Panc1 (cell line): ENCODE measurements at regions not wholly inside any gene's neighbourhood (a gene's known extent, or its start where the extent isn't known, plus 50 kb on each side); places are given as distances from the start of the nearest gene placed in this dataset.

Experiments used
- ATAC-seq: fragments of 200-7000 bp; cut with Tn5 transposase; 2 replicates; pipeline ENCODE4 v1.9.1; 2020; ENCODE audit warnings: mild to moderate bottlenecking, moderate library complexity
- BruUV-seq: library from RNA; stranded (reverse); fragments of 400-500 nt; replicated peaks from 2 replicates; lab custom pipeline; 2021; lab: Mats Ljungman, UMichigan
- CTCF ChIA-PET: fragments of 300-600 bp; sonication (Branson Sonifier 250); formaldehyde crosslinking; loops from one replicate; lab custom pipeline; 2022; ENCODE audit warnings: antibody characterized with exemption; lab: Charles Lee
- POLR2A ChIA-PET: fragments of 300-600 bp; sonication (Branson Sonifier 250); formaldehyde crosslinking; loops from one replicate; lab custom pipeline; 2022; ENCODE audit warnings: antibody characterized with exemption; lab: Charles Lee
- DNase-seq: peaks from one replicate; pipeline ENCODE4 v3.0.0-alpha.2; 2010; ENCODE audit warnings: low read depth, low spot score
- H3K27ac ChIP-seq: 2 replicates; pipeline ENCODE4 v1.5.1; 2011; ENCODE audit warnings: mild to moderate bottlenecking, low read length, inconsistent platforms
- H3K27me3 ChIP-seq: fragments of 200-500 bp; sonication (Bioruptor generic); 2 replicates; pipeline ENCODE4 v1.6.0; 2014; ENCODE audit warnings: low read length, inconsistent platforms; ENCODE audit not compliant: control insufficient read depth, insufficient read depth
- H3K36me3 ChIP-seq: fragments of 200-500 bp; sonication (Bioruptor generic); 2 replicates; pipeline ENCODE4 v1.5.1; 2014; ENCODE audit warnings: inconsistent platforms, mild to moderate bottlenecking, low read length, moderate library complexity; ENCODE audit not compliant: control insufficient read depth, insufficient read depth
- H3K4me1 ChIP-seq: 2 replicates; pipeline ENCODE4 v1.5.1; 2011; ENCODE audit warnings: inconsistent platforms, mild to moderate bottlenecking, low read length, moderate library complexity; ENCODE audit not compliant: control insufficient read depth, insufficient read depth
- H3K4me3 ChIP-seq, 2 experiments: 2 replicates each; pipeline ENCODE4 v1.5.1; 2011 to 2012; ENCODE audit warnings: low read depth in 2 of 2, low read length in 2 of 2, mild to moderate bottlenecking in 2 of 2, inconsistent platforms in 1 of 2, moderate library complexity in 1 of 2
- H3K9me3 ChIP-seq: fragments of 200-500 bp; sonication (Bioruptor generic); 2 replicates; pipeline ENCODE4 v1.5.1; 2014; ENCODE audit warnings: low read depth, mild to moderate bottlenecking, inconsistent platforms, low read length, moderate library complexity; ENCODE audit not compliant: control insufficient read depth, insufficient read depth
- POLR2AphosphoS5 ChIP-seq: IDR thresholded peaks from 2 replicates; pipeline ENCODE4 v1.6.1; 2012; ENCODE audit warnings: mild to moderate bottlenecking, low read depth, low read length, moderate library complexity
- SIN3A ChIP-seq: IDR thresholded peaks from 2 replicates; pipeline ENCODE4 v1.6.1; 2012; ENCODE audit warnings: low read depth, mild to moderate bottlenecking, low read length, moderate library complexity, borderline replicate concordance; ENCODE audit not compliant: insufficient read depth
- TCF7L2 ChIP-seq: IDR thresholded peaks from 2 replicates; pipeline ENCODE4 v1.6.1; 2011; ENCODE audit warnings: mild to moderate bottlenecking, low read depth, low read length, inconsistent platforms
- in situ Hi-C: cut with HindIII; loops from 2 replicates; pipeline ENCODE4 v1.10.0; 2016; ENCODE audit warnings: low sequenced_read_pairs, low pct_unique_long_range_greater_than_20kb
- intact Hi-C: fragments of 100-400 bp; cut with micrococcal nuclease; formaldehyde crosslinking; loops from one replicate; pipeline ENCODE4 v1.10.0; 2022; ENCODE audit not compliant: unreplicated experiment
- TF ChIP-seq, protein P1 (sequence below), 2 experiments: IDR thresholded peaks; 2 replicates each; pipeline ENCODE4 v1.6.1; 2011 to 2012; ENCODE audit warnings: low read depth in 2 of 2, control low read depth in 1 of 2, low read length in 1 of 2, mild to moderate bottlenecking in 1 of 2, moderate library complexity in 1 of 2; ENCODE audit not compliant: insufficient read depth in 1 of 2
- TF ChIP-seq, protein P2 (sequence below): fragments of 450-650 bp; IDR thresholded peaks from 2 replicates; pipeline ENCODE4 v1.5.1; 2017; ENCODE audit warnings: mild to moderate bottlenecking

DNA sequence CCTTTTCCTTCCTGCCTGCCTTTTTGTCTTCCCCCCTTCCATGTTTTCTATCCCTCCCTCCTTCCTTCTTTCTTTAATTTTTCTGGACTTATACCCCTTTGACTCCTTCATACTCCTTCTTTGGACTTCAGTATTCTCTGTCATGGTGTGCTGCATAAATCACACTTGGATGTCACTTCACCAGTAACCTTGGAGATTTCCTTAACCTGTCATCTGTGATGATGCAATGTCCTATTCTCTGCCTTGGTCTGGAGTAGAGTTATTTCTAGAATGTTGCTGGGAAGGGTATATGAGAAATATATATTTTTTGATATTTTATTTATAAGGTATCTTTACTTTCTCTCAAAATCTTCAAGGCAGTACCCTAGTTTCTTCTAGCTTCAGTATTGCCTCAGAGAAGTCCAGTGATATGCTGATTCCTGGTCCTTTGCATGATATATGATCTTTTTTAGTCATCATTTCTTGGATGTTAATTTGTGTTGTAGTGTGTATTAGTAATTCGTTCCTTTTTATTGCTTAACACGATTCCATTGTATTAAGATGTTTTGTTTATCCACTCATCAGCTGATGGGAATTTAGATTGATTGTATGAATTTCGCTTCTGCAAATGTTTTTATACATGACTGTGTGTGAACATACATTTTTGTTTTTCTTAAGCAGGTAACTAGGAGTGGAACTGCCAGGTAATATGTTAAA, 206.9 kb upstream of the MBL2 start:
- no peak for TF ChIP-seq SIN3A
- TF ChIP-seq, protein P1, sequence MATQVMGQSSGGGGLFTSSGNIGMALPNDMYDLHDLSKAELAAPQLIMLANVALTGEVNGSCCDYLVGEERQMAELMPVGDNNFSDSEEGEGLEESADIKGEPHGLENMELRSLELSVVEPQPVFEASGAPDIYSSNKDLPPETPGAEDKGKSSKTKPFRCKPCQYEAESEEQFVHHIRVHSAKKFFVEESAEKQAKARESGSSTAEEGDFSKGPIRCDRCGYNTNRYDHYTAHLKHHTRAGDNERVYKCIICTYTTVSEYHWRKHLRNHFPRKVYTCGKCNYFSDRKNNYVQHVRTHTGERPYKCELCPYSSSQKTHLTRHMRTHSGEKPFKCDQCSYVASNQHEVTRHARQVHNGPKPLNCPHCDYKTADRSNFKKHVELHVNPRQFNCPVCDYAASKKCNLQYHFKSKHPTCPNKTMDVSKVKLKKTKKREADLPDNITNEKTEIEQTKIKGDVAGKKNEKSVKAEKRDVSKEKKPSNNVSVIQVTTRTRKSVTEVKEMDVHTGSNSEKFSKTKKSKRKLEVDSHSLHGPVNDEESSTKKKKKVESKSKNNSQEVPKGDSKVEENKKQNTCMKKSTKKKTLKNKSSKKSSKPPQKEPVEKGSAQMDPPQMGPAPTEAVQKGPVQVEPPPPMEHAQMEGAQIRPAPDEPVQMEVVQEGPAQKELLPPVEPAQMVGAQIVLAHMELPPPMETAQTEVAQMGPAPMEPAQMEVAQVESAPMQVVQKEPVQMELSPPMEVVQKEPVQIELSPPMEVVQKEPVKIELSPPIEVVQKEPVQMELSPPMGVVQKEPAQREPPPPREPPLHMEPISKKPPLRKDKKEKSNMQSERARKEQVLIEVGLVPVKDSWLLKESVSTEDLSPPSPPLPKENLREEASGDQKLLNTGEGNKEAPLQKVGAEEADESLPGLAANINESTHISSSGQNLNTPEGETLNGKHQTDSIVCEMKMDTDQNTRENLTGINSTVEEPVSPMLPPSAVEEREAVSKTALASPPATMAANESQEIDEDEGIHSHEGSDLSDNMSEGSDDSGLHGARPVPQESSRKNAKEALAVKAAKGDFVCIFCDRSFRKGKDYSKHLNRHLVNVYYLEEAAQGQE (IDR thresholded peaks at IDR 0.05; ENCODE audit: insufficient read depth in 1 of 2, low read depth in 2 of 2, low read length in 1 of 2), result no peak
- TF ChIP-seq, protein P2, sequence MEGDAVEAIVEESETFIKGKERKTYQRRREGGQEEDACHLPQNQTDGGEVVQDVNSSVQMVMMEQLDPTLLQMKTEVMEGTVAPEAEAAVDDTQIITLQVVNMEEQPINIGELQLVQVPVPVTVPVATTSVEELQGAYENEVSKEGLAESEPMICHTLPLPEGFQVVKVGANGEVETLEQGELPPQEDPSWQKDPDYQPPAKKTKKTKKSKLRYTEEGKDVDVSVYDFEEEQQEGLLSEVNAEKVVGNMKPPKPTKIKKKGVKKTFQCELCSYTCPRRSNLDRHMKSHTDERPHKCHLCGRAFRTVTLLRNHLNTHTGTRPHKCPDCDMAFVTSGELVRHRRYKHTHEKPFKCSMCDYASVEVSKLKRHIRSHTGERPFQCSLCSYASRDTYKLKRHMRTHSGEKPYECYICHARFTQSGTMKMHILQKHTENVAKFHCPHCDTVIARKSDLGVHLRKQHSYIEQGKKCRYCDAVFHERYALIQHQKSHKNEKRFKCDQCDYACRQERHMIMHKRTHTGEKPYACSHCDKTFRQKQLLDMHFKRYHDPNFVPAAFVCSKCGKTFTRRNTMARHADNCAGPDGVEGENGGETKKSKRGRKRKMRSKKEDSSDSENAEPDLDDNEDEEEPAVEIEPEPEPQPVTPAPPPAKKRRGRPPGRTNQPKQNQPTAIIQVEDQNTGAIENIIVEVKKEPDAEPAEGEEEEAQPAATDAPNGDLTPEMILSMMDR, result no peak
- TF ChIP-seq POLR2AphosphoS5, result no peak
- TF ChIP-seq TCF7L2, result no peak
- BruUV-seq, result no TSS peak

DNA sequence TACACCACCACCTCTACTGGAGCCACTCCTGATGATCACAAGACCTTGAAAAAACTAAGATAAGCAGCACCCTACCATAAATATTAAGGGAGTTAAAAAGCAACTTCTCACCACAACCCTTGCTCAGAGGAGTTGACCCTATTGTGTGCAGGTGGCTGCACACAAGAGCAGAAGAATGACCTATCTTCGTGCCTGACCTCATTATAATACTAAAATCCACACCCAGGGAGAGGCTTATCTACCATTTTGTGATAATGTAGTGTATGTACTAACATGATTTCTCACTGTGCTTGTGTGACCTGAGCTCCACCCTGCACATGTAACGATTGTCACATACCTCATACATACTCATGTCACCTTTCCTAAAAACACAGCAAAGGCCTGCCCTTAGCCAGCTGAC, 205.0 kb upstream of the MBL2 start:
- ATAC-seq (no peak), DNase-seq (no peak)
- Histone ChIP-seq H3K4me1 (no peaks in the 10 kb centered on the region), H3K27me3 (no peaks in the 10 kb centered on the region), H3K27ac (no peak overlapping the region), H3K4me3 (no peak overlapping the region), H3K9me3 (no peaks in the 10 kb centered on the region; the same call in 1 of the 2 replicates), H3K36me3 (no peaks in the 10 kb centered on the region)
- POLR2A ChIA-PET, result no interaction called here
- CTCF ChIA-PET, result no interaction called here
- intact Hi-C loops, result no loop called here
- BruUV-seq, result no TSS peak
- TF ChIP-seq, protein P2, result no peak
- TF ChIP-seq, protein P1 (IDR thresholded peaks at IDR 0.05; ENCODE audit: insufficient read depth in 1 of 2, low read depth in 2 of 2, low read length in 1 of 2), result no peak
- TF ChIP-seq SIN3A, result no peak
- TF ChIP-seq POLR2AphosphoS5, result no peak
- TF ChIP-seq TCF7L2, result no peak
- in situ Hi-C loops, result no loop called here

More for the DNA sequence above, 206.9 kb upstream of the MBL2 start:
- DNase-seq (no peak), ATAC-seq (no peak)
- no peak overlapping the region for H3K4me3 ChIP-seq
- in situ Hi-C loops (no loop called here), intact Hi-C loops (no loop called here)
- CTCF ChIA-PET, result no interaction called here
- no peaks in the 10 kb centered on the region for H3K36me3 ChIP-seq
- no peak overlapping the region for H3K27ac ChIP-seq
- H3K9me3 ChIP-seq, result no peaks in the 10 kb centered on the region; the same call in 1 of the 2 replicates
- H3K27me3 ChIP-seq, result no peaks in the 10 kb centered on the region
- no peaks in the 10 kb centered on the region for H3K4me1 ChIP-seq
- POLR2A ChIA-PET, result no interaction called here
